A673 (cell line): ENCODE measurements at regions not wholly inside any gene's neighbourhood (a gene's known extent, or its start where the extent isn't known, plus 50 kb on each side); places are given as distances from the start of the nearest gene placed in this dataset.

Source experiments
- CTCF ChIP-seq: fragments of 300-800, 200-600 bp; sonication (generic); conservative IDR thresholded peaks from 2 replicates; pipeline ENCODE4 v1.5.1; 2017; ENCODE audit warnings: low read depth, mild to moderate bottlenecking, antibody characterized with exemption, low read length, moderate library complexity, mixed read lengths
- EZH2 ChIP-seq: fragments of 200-600 bp; sonication (generic); IDR thresholded peaks from 2 replicates; pipeline ENCODE4 v1.6.1; 2017; ENCODE audit warnings: borderline replicate concordance, low read depth, mild to moderate bottlenecking, mixed read lengths, antibody characterized with exemption, low read length; ENCODE audit not compliant: poor library complexity, severe bottlenecking

GRCh38 chr1:193633991-193634390, 447.6 kb upstream of the B3GALT2 start:
- TF ChIP-seq CTCF (no peak), EZH2 (no peak)
